ENCODE measurements at regions not wholly inside any gene's neighbourhood (a gene's known extent, or its start where the extent isn't known, plus 50 kb on each side); places are given as distances from the start of the nearest gene placed in this dataset.

GRCh38 chr10:33795529-33795928 is 461.1 kb upstream of the NRP1 start:
- TF ChIP-seq, protein P1, sequence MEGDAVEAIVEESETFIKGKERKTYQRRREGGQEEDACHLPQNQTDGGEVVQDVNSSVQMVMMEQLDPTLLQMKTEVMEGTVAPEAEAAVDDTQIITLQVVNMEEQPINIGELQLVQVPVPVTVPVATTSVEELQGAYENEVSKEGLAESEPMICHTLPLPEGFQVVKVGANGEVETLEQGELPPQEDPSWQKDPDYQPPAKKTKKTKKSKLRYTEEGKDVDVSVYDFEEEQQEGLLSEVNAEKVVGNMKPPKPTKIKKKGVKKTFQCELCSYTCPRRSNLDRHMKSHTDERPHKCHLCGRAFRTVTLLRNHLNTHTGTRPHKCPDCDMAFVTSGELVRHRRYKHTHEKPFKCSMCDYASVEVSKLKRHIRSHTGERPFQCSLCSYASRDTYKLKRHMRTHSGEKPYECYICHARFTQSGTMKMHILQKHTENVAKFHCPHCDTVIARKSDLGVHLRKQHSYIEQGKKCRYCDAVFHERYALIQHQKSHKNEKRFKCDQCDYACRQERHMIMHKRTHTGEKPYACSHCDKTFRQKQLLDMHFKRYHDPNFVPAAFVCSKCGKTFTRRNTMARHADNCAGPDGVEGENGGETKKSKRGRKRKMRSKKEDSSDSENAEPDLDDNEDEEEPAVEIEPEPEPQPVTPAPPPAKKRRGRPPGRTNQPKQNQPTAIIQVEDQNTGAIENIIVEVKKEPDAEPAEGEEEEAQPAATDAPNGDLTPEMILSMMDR (IDR thresholded peaks at IDR 0.05) = no peak
- TF ChIP-seq POLR2A (IDR thresholded peaks at IDR 0.05) = no peak
